NCI-H1417 treated with DMSO at 0.1 percent for 48 hours (cell line): ENCODE measurements at regions not wholly inside any gene's neighbourhood (a gene's known extent, or its start where the extent isn't known, plus 50 kb on each side); places are given as distances from the start of the nearest gene placed in this dataset.
"Not testable (repeated sequence)": the region's sequence is repeated elsewhere in the genome, so short reads cannot be mapped to it uniquely, and the experiment has no call there.

ENCODE experiments used
- DNase-seq: peaks from one replicate; lab custom pipeline; 2025; lab: John Stamatoyannopoulos, UW

- no peak for DNase-seq
Observed at GRCh38 chr3:55156851-55157650, 229.2 kb upstream of the LRTM1 start.

GRCh38 chr3:55147856-55148720 lies 220.2 kb upstream of the LRTM1 start:
- DNase-seq = no peak

GRCh38 chr3:55147406-55147805 lies 219.5 kb upstream of the LRTM1 start:
- no peak for DNase-seq

GRCh38 chr3:55146216-55146615 lies 218.4 kb upstream of the LRTM1 start:
- DNase-seq = no peak

- DNase-seq = no peak
Observed at GRCh38 chr3:55144015-55144673, 216.3 kb upstream of the LRTM1 start.

GRCh38 chr3:55143336-55143735 lies 215.5 kb upstream of the LRTM1 start:
- DNase-seq = no peak

GRCh38 chr3:55136291-55136690 lies 208.4 kb upstream of the LRTM1 start:
- DNase-seq = not testable (repeated sequence)

- peak; percentile 67 for DNase-seq
Observed at GRCh38 chr3:55128225-55128823, 200.5 kb upstream of the LRTM1 start.

GRCh38 chr3:55127565-55127964 lies 199.7 kb upstream of the LRTM1 start:
- no peak for DNase-seq

- no peak for DNase-seq
Observed at GRCh38 chr3:55124371-55124770, 196.5 kb upstream of the LRTM1 start.
